NCI-H1930 (cell line): ENCODE measurements at regions not wholly inside any gene's neighbourhood (a gene's known extent, or its start where the extent isn't known, plus 50 kb on each side); places are given as distances from the start of the nearest gene placed in this dataset.

ENCODE experiments used
- DNase-seq, 2 experiments: peaks; one replicate each; lab custom pipeline; 2025; lab: John Stamatoyannopoulos, UW

- DNase-seq: no peak
Measured at GRCh38 chr4:167702391-167702790, 389.9 kb upstream of the ANXA10 start.

DNA sequence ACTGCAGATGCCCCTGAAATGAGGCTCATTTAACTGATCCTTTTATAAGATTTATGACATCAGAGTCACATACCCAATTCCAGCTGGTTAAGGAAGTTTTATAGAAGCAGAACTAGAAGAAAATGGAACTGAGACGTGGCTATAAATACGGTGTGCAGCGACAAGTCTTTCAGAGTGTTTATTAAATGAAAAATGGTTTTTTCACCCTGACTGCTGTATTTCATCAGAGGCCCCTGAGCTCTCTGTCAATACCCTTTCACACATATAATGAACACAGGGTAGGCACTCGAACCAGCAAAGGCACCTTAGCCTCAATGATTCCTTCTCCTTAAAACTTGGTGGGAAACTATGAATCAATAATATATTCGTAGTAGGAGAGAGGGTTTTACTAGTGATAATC lies 380.8 kb upstream of the ANXA10 start:
- no peak for DNase-seq

DNA sequence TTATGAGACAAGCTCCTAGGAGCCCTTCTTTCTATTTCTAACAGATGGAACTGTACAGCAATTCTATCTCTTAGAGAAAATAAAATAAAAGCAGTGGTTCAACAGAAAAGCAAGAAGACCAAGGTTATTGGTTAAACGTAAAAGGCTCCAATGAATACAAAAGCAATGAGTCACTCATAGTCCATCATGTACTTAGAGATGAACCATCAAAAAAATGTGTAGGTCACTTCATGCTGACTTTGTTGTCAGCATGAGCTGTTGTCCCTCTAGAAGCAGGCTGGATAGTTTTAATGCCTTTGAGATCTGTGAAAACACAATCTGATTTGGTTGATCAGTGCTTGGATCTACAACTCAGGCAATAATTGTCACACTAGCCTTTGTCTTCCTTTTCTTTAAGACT lies 378.6 kb upstream of the ANXA10 start:
- no peak for DNase-seq

DNA sequence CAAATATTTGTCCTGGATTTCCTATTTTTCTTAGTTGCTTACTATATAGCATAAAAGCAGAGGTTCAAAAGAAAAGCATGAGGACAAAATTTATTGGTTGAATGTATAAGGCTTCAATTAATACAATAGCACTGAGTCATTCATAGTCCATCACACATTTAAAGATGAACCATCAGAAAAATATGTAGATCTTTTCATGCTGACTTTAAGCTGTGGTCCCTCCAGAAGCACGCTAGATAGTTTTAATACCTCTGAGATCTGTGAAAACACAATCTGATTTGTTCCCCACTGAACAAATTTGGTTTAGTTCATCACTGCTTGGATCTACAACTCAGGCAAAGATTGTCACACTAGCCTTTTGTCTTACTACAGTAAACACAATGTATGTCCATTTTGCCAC lies 377.2 kb upstream of the ANXA10 start:
- DNase-seq: no peak

GRCh38 chr4:167717495-167717894 lies 374.8 kb upstream of the ANXA10 start:
- no peak for DNase-seq

DNA sequence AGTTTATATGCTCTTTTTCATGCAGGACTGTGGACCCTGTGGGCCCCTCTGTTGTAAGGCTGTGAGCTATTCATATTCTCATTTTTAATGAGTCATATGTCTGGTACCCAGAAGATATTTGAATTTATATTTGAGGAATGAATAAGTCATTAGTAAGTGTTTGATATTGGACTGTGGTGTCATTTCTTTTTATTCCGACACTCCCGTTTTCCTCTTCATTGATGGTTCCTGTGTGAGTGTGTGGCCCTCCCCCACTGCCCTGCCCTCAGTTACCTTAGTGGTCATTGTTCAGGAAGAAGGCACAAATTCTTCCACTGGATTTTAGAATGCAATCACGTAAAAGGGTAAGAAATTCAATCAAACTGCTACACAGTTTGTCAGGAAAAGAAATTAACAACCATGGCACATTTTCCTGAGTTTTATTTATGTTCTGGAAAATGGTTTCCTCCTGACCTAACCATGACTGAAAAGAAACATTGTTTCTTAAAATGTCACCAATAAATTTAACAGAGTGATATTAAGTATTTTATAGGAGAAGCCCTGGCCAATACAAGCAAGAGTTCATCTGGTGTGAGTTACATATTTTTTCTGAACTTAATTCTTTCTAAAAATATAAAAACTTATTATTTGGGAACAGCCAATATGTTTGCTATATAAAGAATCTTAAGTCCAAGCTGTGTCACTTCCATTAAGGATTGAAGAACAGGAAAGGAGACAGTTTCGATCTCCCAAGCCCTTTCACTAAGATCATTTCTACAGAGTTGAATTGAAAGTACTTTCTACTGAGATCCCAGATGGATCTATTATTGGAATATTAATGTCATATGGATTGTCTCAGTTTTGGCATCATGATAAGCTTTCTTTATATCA lies 370.5 kb upstream of the ANXA10 start:
- no peak for DNase-seq

DNA sequence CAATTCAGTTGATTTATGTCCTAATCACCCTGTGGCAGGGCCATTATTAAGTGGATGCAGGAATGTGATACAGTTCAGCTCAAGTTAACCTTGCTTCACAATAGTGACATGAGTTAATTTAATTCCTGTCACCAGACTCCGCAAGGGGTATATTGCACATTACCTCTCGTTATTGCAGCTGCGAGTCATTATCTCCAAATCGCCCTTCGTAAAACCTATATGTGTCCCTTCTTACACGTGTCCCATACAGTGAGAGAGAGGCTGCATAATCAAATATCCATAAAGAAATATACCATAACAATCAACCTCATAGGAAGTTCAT lies 369.9 kb upstream of the ANXA10 start:
- no peak for DNase-seq

DNA sequence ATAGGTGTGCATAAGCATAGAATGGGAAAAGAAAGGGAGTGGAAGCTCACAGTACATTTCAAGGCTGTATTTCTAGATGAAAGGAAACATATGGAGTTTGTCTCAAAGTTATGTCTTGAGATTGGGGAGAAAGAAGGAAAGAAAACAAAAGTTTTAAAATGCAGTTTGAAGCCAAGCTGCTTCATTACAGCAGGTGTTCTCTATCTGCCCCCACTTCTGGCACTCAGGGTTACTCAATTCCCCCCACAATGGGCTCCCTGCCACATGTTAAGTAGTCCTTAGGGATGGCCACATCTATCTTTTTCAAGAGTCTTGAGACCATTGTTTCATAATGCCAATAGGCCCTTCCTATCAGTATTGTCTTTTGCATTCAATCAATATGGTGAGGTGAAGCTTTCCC lies 367.4 kb upstream of the ANXA10 start:
- no peak for DNase-seq

DNA sequence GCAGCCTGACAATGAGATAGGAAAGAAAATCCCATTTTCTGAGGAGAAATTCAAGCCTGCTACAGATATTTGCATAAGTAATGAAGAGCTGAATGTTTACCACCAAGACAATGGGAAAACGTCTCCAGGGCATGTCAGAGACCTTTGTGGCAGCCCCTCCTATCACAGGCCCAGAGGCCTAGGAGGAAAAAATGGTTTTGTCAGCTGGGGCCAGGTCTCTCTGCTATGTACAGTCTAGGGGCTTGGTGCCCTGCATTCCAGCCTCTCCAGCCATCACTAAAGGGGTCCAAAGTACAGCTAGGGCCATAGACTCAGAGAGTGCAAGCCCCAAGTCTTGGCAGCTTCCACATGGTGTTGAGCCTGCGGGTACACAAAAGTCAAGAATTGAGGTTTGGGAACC lies 361.6 kb upstream of the ANXA10 start:
- no peak for DNase-seq

GRCh38 chr4:167745024-167745687 lies 347.2 kb upstream of the ANXA10 start:
- DNase-seq: no peak

DNA sequence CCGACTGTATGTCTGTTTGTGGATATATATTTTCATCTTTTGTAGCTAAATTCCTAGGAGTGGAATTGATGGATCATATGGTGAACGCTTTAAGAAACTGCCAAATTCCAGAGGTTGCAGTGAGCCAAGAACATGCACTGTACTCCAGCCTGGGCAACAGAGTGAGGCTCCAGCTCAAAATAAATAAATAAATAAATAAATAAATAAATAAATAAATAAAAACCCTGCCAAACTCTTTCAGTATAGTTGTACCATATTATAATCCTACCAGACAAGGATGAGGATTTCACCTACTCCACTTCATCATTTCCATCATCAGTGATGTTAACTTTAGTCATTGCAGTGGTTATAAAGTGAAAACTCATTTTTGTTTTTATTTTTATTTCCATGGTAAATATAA lies 325.1 kb upstream of the ANXA10 start:
- no peak for DNase-seq

DNA sequence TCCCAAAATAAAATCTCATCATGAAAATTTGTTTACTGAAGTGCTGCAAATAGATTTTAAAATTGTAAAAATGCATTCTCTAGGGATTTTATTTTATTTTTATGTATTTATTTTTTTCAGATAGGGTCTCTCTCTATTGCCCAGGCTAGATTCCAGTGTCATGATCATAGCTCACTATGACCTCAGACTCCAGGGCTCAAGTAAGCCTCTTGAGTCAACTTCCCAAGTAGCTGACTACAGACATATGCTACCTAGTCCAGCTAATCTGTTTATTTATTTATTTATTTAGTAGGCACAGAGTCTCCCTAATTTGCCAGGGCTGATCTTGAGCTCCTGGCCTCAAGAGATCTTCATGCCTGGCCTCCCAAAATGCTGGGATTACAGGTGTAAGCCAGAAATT lies 317.7 kb upstream of the ANXA10 start:
- no peak for DNase-seq

DNA sequence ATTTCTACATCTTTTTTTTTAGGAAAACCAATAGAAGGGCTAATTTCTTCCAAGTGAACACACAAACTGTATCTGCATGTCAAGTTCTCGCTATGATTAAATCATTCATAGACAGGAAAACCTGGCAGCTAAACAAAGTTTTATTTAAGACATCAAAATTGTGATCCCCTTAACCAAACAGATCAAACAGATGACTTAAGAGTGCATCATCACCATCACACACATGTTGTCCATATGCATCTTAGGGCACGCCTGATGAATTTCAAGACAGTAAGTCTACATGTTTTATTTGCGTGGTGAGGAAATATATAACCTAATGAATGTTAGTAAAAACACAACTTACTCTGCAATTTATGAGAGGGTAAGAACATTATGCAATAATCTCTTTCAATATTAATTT lies 317.0 kb upstream of the ANXA10 start:
- no peak for DNase-seq

DNA sequence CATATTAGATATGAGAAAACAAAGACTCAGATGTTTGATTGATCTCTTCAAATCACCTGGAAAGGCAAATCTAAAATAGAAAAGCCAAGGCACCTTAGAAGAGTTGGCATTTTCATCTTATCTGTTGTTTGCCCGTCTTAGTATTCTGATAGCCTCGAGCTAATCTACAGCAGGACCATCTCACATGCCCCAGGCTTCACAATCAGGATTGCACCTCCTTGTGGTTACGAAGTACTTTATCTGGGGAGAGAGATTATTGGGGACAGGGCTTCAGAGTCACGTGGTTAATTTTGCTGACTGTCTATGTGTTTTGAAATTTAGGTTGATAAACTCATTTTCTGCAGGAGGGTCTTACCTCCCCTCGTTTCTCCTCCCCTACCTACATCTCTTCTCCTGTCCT lies 313.1 kb upstream of the ANXA10 start:
- no peak for DNase-seq

DNA sequence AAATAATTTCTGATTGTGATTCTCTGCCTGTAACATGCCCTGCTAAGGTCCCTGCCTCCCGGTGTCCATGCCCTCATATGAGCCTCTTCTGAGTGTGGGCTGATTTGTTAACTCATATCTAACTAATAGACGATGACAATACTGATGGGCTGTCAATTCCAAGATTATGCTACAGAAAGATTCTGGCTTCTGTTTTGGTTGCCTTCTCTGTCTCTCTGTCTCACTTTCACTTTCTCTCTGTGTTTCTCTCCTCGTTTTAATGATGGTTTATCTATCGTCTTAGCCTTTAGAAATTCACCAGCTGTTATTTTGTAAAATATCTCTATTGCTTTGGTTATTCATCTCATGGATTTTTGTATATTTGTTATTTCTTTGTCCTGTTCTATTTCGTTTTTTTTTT lies 312.5 kb upstream of the ANXA10 start:
- DNase-seq: no peak

DNA sequence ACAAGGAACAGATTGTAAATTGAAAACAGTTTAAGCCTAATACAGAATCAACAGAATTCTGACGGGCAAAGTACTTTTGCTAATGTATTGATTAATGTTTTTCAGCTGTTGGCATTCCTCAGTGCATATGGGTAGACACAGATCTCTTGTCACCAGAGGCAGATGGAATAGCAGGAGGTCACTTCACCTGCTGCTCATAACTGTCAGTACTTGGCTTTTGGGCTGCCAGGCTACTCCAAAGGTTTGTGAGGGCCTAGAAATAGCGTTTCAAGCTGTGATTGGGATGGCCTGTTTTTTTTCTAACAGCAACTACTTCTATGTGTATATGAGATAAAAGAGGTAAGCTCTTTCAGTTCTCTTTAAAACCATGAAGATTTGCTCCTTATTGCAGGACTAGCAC lies 307.5 kb upstream of the ANXA10 start:
- no peak for DNase-seq

GRCh38 chr4:167785523-167785922 lies 306.8 kb upstream of the ANXA10 start:
- no peak for DNase-seq

GRCh38 chr4:167786504-167786903 lies 305.8 kb upstream of the ANXA10 start:
- no peak for DNase-seq

DNA sequence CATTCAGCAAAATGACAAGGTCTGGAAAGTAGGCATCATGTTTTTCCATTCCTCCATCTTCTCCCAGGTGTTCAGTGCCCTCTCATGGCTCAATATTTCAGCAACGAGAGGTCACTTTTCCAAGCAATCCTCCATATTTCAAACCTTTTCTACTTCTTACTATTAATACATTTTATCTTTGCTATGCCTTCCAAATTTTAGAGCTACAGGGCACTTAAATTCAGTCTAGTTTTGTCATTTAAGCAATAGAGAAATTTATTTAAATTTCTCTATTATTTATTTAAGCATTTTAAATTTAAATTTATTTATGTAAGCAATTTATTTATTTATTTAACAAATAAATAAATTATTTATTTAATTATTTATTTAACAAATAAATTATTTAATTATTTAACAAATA lies 305.1 kb upstream of the ANXA10 start:
- DNase-seq: no peak

GRCh38 chr4:167802463-167803212 lies 289.7 kb upstream of the ANXA10 start:
- DNase-seq: no peak

DNA sequence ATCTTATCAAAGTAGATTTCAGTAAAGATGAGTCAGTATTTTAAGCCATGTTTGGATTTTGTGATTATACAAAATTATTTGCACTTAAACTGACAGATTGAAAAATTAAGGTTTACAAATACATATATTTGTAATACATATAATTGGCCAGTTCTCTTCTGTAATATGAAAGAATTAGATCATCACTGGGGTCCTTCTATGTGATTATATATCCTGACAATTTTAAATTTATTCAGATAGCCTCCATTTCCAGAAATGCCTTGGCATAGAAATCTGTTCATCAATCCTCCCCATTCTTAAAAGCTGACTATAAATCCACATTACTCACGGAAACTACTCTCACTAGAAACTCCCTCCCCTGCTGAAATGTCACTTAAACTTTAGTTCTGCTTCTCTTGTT lies 280.4 kb upstream of the ANXA10 start:
- DNase-seq: no peak

DNA sequence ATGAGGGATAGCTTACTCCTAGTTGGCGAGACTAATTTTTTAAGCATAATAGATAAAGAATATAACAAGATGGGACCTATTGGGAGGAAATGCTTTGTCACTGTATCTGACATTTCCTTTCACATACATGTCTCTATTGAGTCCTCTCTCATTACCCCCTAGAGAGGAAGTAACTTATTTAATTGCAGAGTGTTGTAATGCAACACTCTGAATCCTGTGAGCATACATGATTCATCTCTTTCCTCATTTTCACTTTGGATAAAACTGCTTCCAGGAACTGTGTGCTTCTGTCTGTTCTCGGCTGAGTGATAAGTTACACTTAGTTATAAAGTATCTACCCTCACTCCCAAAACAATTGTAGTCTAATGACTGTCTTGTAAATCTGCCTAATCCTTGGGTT lies 266.1 kb upstream of the ANXA10 start:
- DNase-seq: no peak

- DNase-seq: no peak
Measured at GRCh38 chr4:167831855-167832254, 260.5 kb upstream of the ANXA10 start.
